Bronchial epithelial cell (primary cell): ENCODE measurements at regions not wholly inside any gene's neighbourhood (a gene's known extent, or its start where the extent isn't known, plus 50 kb on each side); places are given as distances from the start of the nearest gene placed in this dataset.
"Not testable (repeated sequence)": the region's sequence is repeated elsewhere in the genome, so short reads cannot be mapped to it uniquely, and the experiment has no call there.

ENCODE experiments used
- DNase-seq: peaks from one replicate; pipeline ENCODE4 v3.0.0-alpha.2; 2010; ENCODE audit warnings: low read depth
- FAIRE-seq: peaks from 2 replicates; lab custom pipeline; 2011; peaks lifted over from hg19 to GRCh38; lab: Jason Lieb, UNC
- H3K27me3 ChIP-seq: 2 replicates; pipeline ENCODE4 v1.5.1; 2011; ENCODE audit warnings: low read length; ENCODE audit not compliant: control insufficient read depth, insufficient read depth
- H3K36me3 ChIP-seq: 2 replicates; pipeline ENCODE4 v1.5.1; 2011; ENCODE audit warnings: low read length; ENCODE audit not compliant: control insufficient read depth, insufficient read depth
- H3K4me3 ChIP-seq: 2 replicates; pipeline ENCODE4 v1.5.1; 2011; ENCODE audit warnings: mild to moderate bottlenecking, low read depth, low read length, control low read depth
- TF ChIP-seq, protein P1 (sequence below): IDR thresholded peaks from 2 replicates; pipeline ENCODE4 v1.5.1; 2011; ENCODE audit warnings: mild to moderate bottlenecking, moderate library complexity, low read length, control low read depth, inconsistent platforms; ENCODE audit not compliant: insufficient read depth, severe bottlenecking

- no peak for DNase-seq
- Histone ChIP-seq H3K27me3 (no peaks in the 10 kb centered on the region), H3K36me3 (no peaks in the 10 kb centered on the region), H3K4me3 (no peak overlapping the region)
- TF ChIP-seq, protein P1, sequence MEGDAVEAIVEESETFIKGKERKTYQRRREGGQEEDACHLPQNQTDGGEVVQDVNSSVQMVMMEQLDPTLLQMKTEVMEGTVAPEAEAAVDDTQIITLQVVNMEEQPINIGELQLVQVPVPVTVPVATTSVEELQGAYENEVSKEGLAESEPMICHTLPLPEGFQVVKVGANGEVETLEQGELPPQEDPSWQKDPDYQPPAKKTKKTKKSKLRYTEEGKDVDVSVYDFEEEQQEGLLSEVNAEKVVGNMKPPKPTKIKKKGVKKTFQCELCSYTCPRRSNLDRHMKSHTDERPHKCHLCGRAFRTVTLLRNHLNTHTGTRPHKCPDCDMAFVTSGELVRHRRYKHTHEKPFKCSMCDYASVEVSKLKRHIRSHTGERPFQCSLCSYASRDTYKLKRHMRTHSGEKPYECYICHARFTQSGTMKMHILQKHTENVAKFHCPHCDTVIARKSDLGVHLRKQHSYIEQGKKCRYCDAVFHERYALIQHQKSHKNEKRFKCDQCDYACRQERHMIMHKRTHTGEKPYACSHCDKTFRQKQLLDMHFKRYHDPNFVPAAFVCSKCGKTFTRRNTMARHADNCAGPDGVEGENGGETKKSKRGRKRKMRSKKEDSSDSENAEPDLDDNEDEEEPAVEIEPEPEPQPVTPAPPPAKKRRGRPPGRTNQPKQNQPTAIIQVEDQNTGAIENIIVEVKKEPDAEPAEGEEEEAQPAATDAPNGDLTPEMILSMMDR, result no peak
- FAIRE-seq, result no peak
Measured at GRCh38 chr18:60898111-60898510, 435.1 kb upstream of the CDH20 start.

GRCh38 chr18:60905699-60906098, 427.5 kb upstream of the CDH20 start:
- H3K36me3 ChIP-seq, result no peaks in the 10 kb centered on the region
- H3K27me3 ChIP-seq, result no peaks in the 10 kb centered on the region
- DNase-seq (no peak), FAIRE-seq (no peak)
- no peak overlapping the region for H3K4me3 ChIP-seq
- TF ChIP-seq, protein P1, result no peak

DNA sequence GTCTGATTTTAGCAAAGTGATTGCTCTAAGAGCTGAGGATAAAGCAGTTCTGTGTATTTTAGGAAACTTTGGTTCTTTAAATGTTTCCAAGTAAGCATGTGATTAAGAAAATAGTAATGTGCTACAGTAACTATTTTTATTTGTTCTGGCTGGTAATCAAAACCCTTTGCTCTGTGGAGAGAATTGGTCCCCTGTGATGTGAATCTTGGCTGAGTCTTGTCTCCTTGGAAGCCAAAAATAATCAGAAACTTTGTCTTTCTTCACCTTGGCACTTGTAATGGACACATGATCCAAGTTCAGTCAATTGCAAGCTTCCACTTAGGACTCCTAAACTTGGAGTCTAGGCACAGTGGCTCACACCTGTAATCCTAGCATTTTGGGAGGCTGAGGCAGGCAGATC, 422.7 kb upstream of the CDH20 start:
- DNase-seq (no peak), FAIRE-seq (no peak)
- Histone ChIP-seq H3K27me3 (no peaks in the 10 kb centered on the region), H3K36me3 (no peaks in the 10 kb centered on the region), H3K4me3 (no peak overlapping the region)
- TF ChIP-seq, protein P1, result no peak

GRCh38 chr18:60911504-60911903, 421.7 kb upstream of the CDH20 start:
- Histone ChIP-seq H3K36me3 (no peaks in the 10 kb centered on the region), H3K4me3 (no peak overlapping the region), H3K27me3 (no peaks in the 10 kb centered on the region)
- no peak for DNase-seq
- FAIRE-seq, result no peak
- TF ChIP-seq, protein P1, result no peak

- no peak for DNase-seq
- Histone ChIP-seq H3K4me3 (no peak overlapping the region), H3K36me3 (no peaks in the 10 kb centered on the region), H3K27me3 (no peaks in the 10 kb centered on the region)
- TF ChIP-seq, protein P1, result no peak
- FAIRE-seq, result no peak
Measured at GRCh38 chr18:60915160-60915559, 418.1 kb upstream of the CDH20 start.

DNA sequence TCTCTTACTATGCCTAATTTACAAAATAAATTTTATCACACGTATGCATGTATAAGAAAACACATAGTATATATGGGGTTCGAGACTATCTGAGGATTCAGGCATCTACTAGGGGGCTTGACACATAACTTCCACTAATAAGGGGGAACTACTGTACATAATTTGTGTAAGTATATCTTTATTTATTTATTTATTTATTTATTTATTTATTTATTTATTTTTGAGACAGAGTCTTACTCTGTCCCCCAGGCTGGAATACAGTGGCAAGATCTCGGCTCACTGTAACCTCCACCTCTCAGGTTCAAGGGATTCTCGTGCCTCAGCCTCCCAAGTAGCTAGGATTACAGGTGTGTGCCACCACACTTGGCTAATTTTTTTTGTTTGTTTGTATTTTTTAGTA, 414.4 kb upstream of the CDH20 start:
- H3K4me3 ChIP-seq, H3K36me3 ChIP-seq, H3K27me3 ChIP-seq, FAIRE-seq, DNase-seq: not testable (repeated sequence)
